ENCODE measurements at regions not wholly inside any gene's neighbourhood (a gene's known extent, or its start where the extent isn't known, plus 50 kb on each side); places are given as distances from the start of the nearest gene placed in this dataset.
"Not testable (repeated sequence)": the region's sequence is repeated elsewhere in the genome, so short reads cannot be mapped to it uniquely, and the experiment has no call there.

GRCh38 chr6:180091-180694 is 112.1 kb upstream of the DUSP22 start:
- not testable (repeated sequence) for DNase-seq (ENCODE audit: low read depth)

GRCh38 chr6:181049-181654 is 111.1 kb upstream of the DUSP22 start:
- DNase-seq (ENCODE audit: low read depth) = no peak

DNA sequence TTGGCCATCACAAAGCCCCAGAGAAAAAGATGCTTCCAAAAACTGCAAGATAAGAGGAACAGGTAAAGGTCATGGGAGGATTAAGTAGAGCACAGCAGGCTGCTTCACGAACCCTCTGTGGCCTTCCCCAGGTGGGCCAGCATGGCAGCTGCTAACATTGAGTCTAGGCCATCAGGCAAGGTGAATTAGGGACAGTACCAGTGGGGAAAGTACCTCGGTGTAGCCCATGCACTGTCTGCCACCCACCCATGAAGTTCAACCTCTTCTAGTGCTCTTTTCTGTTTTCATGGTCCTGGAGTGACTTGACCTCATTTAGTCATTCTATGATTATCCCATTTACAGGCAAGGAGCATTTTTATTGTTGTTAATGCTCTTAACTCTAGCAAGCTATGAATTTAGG is 108.6 kb upstream of the DUSP22 start:
- no peak for DNase-seq (ENCODE audit: low read depth)

GRCh38 chr6:184161-184700 is 108.1 kb upstream of the DUSP22 start:
- no peak for DNase-seq (ENCODE audit: low read depth)

DNA sequence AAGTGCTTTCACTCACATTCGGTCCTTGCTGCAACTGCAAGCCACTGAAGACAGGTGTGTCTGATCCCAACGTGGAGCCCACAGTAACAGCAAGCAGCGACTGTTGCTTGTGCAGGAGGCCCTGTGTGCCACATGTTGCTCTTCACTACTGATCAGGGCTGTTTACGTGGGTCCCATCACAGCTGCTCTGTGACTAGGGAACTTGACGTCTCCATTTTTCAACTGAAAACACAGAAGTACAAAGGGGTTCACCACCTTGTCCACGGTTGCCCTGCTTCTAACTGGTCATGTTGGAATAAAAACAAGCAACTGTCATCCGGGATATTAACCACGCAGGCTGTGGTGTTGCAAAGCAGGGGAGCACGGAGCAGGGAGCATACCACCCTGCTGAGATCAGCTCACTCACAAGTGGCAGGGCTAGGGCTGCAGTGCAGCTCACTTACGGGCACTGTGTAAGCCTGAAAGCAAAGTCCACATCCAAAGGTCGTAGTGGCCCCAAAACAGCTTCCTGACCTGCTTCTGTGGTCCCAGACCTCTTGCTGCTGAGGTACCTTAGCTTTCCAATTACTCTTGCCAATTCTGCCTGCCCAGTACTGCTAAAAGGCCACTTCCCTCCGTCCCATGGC is 105.8 kb upstream of the DUSP22 start:
- DNase-seq (ENCODE audit: low read depth) = no peak

DNA sequence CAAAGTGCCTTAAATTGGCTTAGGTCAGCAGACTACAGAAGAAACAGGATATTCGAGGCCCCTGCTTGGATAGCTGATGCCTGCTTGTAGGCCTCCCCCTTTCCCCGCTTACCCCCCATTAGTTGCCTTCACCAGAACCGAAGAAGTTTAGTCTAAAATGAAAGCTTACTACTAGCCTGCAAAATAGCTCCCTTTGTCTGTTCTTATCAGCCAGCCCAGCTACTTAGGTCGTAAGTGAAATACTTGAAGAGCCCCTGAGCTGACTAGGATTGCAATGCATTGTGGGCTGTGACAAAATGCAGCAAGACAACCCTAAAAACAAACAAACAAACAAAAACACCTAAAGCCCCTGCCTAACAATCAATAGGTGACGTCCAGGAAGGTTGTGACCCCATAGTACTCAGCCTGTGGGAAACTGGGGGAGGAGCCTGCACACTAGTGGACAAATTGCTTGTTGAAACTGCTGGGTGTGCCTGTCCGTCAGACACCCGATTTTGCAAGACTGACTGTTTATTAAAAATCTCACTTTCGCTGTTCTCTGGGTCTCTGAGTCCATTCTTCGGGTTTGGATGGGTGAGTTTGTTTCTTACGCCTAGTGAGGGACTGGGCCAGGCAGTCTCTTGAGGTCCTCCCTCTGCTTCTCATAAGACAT is 105.0 kb upstream of the DUSP22 start:
- no peak for DNase-seq (ENCODE audit: low read depth)

DNA sequence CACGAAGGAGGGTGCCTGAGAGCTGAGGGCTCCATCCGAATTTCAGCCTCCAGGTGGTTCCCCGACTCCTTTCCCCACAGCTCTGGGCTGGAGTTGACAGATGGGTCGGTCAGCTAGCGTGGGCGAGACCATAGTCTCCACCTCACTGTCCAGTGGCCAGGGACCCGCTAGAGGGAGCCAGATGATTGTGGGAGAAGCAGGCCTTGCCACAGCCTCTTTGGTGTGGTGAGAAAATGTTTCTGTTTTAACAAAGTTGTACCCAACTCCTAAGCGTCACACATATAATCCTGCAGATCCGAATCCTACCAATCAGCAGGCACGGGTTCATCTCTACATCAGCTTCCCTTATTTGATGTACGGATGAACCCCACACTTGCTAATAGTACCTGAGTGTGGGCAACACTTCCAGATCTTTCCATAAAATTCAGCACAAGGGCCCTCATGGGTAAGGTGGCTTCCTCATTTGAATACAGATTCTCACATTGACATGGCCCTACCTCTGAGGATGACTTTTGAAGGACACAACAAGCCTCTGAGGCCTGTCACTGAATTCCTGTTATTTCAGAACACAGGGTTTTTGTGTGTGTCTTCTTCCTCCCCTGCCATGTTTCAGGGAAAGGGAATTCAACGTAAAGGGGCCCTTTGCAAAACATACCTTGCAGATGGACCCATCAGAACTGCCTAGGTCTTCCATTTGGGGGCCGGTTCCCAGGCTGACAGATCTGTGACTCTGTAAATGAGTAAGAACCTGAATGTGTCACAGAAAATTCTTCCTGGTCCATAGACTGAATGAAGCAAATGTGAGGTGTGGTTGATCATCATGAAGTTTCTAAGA is 103.2 kb upstream of the DUSP22 start:
- DNase-seq (ENCODE audit: low read depth) = peak; percentile 40

DNA sequence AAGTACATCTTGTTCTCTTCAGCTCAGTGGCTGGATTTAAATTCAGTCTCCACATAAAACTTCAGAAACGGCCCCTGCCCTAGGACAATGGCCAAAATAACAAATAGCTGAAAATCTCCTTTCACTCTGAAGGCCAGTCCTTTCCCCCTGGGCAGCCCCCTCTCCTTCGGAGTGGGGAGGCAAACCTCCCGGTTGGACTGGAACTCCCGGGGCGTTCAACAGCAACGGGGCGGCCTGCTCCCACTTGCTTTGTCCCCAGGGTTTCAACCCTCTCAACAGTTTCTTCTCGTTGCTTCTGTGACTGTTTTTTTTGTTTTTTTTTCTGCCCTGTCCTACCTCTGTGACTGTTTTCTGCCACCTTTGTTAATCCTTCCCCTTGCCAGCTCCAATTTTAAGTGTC is 102.6 kb upstream of the DUSP22 start:
- DNase-seq (ENCODE audit: low read depth) = no peak

GRCh38 chr6:190596-191395 is 101.5 kb upstream of the DUSP22 start:
- DNase-seq (ENCODE audit: low read depth) = no peak

DNA sequence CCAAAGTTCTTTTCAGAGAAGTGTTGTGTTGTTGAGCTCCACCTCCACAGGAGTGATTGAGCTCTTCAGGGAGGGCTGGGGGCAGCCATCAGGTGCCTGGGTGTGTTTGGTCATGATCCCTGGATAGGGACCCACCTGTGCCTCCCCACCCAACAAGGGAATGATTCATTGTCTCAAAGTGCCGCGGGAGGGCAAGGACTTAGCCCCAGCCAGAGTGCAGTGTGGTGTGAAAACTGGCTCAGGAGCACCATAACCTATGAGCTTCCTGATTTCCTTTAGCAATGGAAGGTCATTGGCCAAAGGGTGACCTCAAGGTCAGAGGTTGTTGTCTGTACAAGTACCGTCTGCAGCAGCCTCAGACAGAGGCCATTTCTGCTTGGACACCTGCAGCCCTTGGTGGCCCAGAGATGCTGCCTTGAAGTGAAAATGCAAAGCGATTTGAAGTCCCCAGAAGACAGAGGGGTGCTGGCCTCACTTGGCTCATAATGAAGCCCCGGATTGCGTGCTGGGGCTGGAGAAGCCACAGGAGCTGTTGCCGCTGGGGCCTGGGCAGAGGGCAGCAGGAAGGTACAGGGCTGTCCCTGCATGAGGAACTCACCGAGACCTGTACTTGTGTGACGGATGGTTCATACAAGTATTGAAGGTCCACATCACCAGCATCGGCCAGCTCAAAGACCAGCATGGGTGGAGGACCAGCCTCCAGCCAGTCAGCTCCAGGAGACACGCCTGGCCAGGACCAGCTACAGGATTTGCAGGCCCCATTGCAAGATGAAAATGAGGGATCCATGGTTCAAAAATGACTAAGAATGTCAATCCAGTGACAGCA is 100.6 kb upstream of the DUSP22 start:
- no peak for DNase-seq (ENCODE audit: low read depth)

- DNase-seq (ENCODE audit: low read depth) = no peak
Observed at GRCh38 chr6:192313-192664, 100.0 kb upstream of the DUSP22 start.

DNA sequence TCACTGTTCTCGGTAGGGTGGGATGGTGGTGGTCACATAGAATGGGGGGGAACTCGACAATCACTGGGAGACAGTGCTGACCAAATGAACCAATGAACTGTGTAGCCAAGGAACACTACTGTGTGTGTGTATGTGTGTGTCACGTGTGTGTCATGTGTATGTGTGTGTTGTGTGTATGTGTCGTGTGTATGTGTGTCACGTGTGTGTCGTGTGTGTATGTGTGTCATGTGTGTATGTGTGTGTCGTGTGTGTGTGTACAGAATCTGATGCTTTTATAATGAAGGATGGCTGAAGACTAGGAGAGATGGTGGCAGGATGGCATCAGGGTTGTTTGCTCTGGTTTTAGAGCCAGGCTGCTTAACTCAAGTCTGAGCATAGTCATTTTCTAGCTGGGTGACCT is 99.1 kb upstream of the DUSP22 start:
- DNase-seq (ENCODE audit: low read depth) = no peak

DNA sequence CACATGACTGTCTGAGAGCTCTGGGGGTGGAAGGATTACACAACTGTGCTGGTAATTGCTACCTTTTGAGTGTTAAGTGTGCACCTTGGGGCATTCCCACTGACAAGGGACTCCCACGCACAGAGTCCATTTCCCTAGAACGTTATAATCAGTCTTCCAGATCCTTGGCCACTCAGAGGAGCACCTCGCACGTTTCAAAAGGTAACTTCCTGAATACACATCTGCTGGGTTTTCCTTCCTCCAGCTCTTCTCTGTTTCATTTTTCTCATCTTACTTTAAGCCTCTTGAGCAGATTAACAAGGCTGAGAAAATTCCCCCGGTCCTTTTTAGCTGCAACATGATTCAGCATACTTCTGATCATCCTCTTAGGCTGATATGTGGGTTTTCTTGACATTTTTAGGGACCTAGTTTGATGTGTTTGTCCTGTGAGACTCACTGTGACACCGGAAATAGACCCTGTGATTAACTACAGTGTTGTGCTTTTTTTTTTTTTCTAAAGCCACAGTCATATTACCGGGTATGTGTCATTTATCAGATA is 98.4 kb upstream of the DUSP22 start:
- no peak for DNase-seq (ENCODE audit: low read depth)

- peak; percentile 29 for DNase-seq (ENCODE audit: low read depth)
Observed at GRCh38 chr6:195861-196360, 96.4 kb upstream of the DUSP22 start.

GRCh38 chr6:196543-196942 is 95.7 kb upstream of the DUSP22 start:
- no peak for DNase-seq (ENCODE audit: low read depth)

DNA sequence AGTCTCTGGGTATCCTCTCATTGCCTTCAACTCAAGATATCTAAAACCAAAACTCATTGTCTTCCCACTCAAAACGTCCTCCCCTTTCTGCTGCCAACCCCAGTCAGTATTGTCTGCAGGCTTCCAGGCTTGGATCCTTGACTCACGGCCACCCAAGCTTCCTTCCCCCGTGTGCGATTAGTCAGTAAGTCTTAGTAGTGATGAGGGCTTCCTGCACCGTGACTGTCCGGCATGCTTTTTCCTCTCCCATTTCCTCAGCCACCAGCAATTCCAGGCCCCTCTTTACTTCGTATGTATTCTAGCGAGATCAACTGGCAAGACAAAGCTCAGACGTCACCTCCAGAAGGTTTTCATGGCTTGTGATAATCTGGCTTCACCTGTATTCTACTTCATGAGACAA is 88.6 kb upstream of the DUSP22 start:
- DNase-seq (ENCODE audit: low read depth) = no peak

DNA sequence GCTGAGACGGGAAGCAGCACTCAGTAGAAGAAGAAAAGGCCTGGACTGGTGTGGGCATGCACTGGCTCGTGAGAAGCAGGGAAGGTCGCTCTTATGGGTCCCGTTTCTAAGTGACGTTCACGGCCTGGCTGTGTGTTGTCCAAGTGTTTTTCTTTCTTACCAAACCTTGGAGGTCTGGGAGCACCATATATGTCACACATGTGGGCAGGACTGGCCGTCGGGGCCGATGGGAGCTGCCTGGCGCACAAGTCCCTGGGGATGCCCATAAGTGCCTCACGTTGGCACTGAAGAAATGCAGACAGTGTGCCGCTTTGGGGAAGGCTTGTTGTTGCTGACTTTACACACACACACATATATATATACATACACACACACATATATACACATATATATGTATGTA is 86.0 kb upstream of the DUSP22 start:
- DNase-seq (ENCODE audit: low read depth) = no peak

DNA sequence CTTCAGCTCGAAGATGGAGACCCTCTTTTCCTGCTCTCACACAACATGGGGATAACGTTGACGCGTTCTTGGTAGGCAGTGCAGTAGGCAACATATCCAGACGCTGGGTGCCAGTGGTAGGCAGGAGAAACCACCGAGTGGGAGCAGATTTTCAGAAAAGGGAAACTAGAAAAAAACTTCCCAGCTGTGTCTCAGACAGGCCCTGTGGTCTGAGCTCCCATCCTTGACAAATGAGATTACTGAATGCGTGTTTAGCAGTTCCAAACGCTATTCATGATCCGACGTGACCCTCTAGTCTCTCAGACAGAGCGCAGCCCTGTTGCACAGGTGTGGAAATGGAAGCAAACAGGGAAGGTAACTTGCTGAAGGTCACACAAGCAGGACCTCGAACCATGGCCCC is 83.9 kb upstream of the DUSP22 start:
- DNase-seq (ENCODE audit: low read depth) = no peak

GRCh38 chr6:208938-209337 is 83.3 kb upstream of the DUSP22 start:
- no peak for DNase-seq (ENCODE audit: low read depth)

Data from forelimb muscle (tissue), 1 donor.